ENCODE measurements at regions not wholly inside any gene's neighbourhood (a gene's known extent, or its start where the extent isn't known, plus 50 kb on each side); places are given as distances from the start of the nearest gene placed in this dataset.

DNA sequence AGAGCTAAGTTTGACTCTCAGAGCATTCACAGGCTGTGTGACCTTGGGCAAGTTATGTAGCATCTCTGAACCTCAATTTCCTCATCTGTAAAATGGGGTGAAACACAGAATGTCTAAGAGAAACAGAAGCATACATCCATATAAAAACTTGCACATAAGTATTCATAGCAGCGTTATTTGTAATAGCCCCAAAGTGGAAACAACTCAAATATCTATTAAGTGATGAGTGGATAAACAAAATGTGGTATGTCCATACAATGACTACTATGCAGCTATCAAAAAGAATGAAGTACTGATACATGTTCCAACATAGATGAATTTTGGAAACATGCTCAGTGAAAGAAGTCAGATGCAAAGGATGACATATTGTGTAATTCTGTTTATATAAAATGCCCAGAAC is 201.8 kb upstream of the KBTBD8 start:
- no peak for TF ChIP-seq POLR2AphosphoS5 (IDR thresholded peaks at IDR 0.05; ENCODE audit: borderline replicate concordance, low read depth, low read length)
- no peak for TF ChIP-seq EZH2 (IDR thresholded peaks at IDR 0.05)
- no peak for TF ChIP-seq FOXP2 (optimal IDR thresholded peaks at IDR 0.05; ENCODE audit: control extremely low read depth, extremely low read length, insufficient read depth)

Measured in SK-N-MC (cell line).